NT2/D1 (cell line): ENCODE measurements at regions not wholly inside any gene's neighbourhood (a gene's known extent, or its start where the extent isn't known, plus 50 kb on each side); places are given as distances from the start of the nearest gene placed in this dataset.

Source experiments
- YY1 ChIP-seq: IDR thresholded peaks from 2 replicates; pipeline ENCODE4 v1.6.1; 2011; ENCODE audit not compliant: insufficient read length, insufficient read depth
- ZNF274 ChIP-seq: IDR thresholded peaks from 2 replicates; pipeline ENCODE4 v1.6.1; 2011; ENCODE audit warnings: mild to moderate bottlenecking, low read depth, low read length

DNA sequence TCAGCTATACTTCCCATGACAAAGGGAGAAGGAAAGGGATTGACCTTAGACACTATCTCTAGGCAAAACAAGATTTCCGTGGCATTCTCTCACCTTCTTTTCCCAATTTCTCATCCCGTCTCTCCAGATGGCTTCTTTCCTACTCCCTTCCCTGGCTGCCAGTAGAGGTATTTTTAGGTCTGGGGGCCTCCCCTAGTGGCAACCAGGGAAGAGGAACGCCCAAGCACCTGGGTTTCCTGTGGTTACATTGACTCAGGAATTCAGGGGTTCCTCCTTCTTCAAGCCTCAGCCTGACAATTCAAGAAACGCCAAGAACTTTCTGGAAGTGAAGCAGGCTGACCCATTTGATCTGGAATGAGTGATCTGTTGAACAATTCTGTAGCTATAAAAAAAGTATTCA lies 111.5 kb upstream of the OSMR start:
- TF ChIP-seq ZNF274 (no peak), YY1 (no peak)
